Epithelial cell of esophagus (primary cell): ENCODE measurements at regions not wholly inside any gene's neighbourhood (a gene's known extent, or its start where the extent isn't known, plus 50 kb on each side); places are given as distances from the start of the nearest gene placed in this dataset.
"Not testable (repeated sequence)": the region's sequence is repeated elsewhere in the genome, so short reads cannot be mapped to it uniquely, and the experiment has no call there.

Experiments used
- DNase-seq: peaks from one replicate; pipeline ENCODE4 v3.0.0; 2010; ENCODE audit warnings: low read depth
- H3K4me3 ChIP-seq: 2 replicates; pipeline ENCODE4 v1.5.1; 2011; ENCODE audit warnings: mild to moderate bottlenecking, low read length, control low read depth
- TF ChIP-seq, protein P1 (sequence below): IDR thresholded peaks from 2 replicates; pipeline ENCODE4 v1.5.1; 2011; ENCODE audit warnings: low read depth, mild to moderate bottlenecking, low read length, control low read depth, inconsistent platforms; ENCODE audit not compliant: insufficient read depth; ENCODE audit errors: missing control alignments

- DNase-seq = peak; percentile 62
- no peak overlapping the region for H3K4me3 ChIP-seq
- TF ChIP-seq, protein P1, sequence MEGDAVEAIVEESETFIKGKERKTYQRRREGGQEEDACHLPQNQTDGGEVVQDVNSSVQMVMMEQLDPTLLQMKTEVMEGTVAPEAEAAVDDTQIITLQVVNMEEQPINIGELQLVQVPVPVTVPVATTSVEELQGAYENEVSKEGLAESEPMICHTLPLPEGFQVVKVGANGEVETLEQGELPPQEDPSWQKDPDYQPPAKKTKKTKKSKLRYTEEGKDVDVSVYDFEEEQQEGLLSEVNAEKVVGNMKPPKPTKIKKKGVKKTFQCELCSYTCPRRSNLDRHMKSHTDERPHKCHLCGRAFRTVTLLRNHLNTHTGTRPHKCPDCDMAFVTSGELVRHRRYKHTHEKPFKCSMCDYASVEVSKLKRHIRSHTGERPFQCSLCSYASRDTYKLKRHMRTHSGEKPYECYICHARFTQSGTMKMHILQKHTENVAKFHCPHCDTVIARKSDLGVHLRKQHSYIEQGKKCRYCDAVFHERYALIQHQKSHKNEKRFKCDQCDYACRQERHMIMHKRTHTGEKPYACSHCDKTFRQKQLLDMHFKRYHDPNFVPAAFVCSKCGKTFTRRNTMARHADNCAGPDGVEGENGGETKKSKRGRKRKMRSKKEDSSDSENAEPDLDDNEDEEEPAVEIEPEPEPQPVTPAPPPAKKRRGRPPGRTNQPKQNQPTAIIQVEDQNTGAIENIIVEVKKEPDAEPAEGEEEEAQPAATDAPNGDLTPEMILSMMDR = no peak
These were observed 448.3 kb downstream of the PCNX1 start for GRCh38 chr14:71355324-71356201.

GRCh38 chr14:71358209-71358931 lies 451.1 kb downstream of the PCNX1 start:
- H3K4me3 ChIP-seq = no peak overlapping the region
- DNase-seq = no peak
- TF ChIP-seq, protein P1 = no peak

DNA sequence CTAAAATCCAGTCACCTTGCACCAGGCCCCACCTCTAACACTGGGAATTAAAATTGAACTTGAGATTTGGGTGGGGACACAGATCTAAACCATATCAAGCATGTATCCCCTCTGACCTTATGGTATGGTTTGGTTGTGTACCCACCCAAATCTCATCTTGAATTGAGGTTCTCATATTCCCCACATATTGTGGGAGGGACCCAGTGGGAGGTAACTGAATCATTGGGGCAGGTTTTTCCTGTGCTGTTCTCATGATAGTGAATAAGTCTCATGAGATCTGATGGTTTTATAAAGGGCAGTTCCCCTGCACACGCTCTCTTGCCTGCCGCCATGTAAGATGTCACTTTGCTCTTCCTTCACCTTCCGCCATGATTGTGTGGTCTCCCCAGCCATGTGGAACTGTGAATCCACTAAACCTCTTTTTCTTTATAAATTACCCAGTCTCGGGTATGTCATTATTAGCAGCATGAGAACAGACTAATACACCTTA lies 451.7 kb downstream of the PCNX1 start:
- DNase-seq, H3K4me3 ChIP-seq: not testable (repeated sequence)

DNA sequence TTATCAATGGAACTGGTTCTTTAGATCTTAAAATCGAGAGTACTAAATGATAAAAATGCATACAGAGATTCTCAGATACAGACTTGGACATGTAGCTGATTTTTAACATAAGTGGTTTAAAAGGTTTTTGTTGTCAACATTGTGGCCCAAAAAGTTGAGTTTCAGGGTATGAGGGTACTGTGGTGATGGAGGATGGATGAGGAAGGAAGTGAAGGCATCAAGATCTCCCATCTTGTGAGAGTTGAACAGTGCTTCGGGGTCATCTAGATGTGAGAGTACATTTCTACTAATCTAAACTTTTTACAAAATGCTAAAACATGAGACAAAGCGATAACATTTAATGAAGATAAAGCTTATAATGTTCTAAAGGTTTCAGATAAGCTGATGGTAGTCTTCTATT lies 452.6 kb downstream of the PCNX1 start:
- H3K4me3 ChIP-seq = no peak overlapping the region
- DNase-seq = no peak
- TF ChIP-seq, protein P1 = no peak

GRCh38 chr14:71361336-71361735 lies 454.1 kb downstream of the PCNX1 start:
- TF ChIP-seq, protein P1 = no peak
- no peak overlapping the region for H3K4me3 ChIP-seq
- peak; percentile 69 for DNase-seq

GRCh38 chr14:71361874-71362273 lies 454.6 kb downstream of the PCNX1 start:
- TF ChIP-seq, protein P1 = no peak
- DNase-seq = no peak
- H3K4me3 ChIP-seq = no peak overlapping the region

- DNase-seq = no peak
- TF ChIP-seq, protein P1 = no peak
These were observed 455.0 kb downstream of the PCNX1 start for GRCh38 chr14:71362282-71362681.

More at GRCh38 chr14:71362282-71362681, 455.0 kb downstream of the PCNX1 start:
- H3K4me3 ChIP-seq = no peak overlapping the region
